HepG2 (cell line): ENCODE measurements at regions not wholly inside any gene's neighbourhood (a gene's known extent, or its start where the extent isn't known, plus 50 kb on each side); places are given as distances from the start of the nearest gene placed in this dataset.

ENCODE experiments used
- ATAC-seq: fragments of 200-7000 bp; cut with Tn5 transposase; 3 replicates; pipeline ENCODE4 v1.9.1; 2020; ENCODE audit warnings: mild to moderate bottlenecking, moderate library complexity
- BruUV-seq: library from RNA; stranded (reverse); fragments of 400-500 nt; replicated peaks from 2 replicates; lab custom pipeline; 2021; lab: Mats Ljungman, UMichigan
- CTCF ChIA-PET: fragments of 300-600 bp; formaldehyde crosslinking; extraction: SDS; loops from one replicate; lab custom pipeline; 2021; ENCODE audit warnings: low total read pairs, inconsistent platforms, low intra/inter-chr PET ratio; lab: Yijun Ruan, JAX
- POLR2A ChIA-PET: fragments of 350-600 bp; sonication (Branson Sonifier 250); formaldehyde crosslinking; loops from one replicate; lab custom pipeline; 2020; ENCODE audit warnings: antibody characterized with exemption, inconsistent platforms; lab: Yijun Ruan, JAX
- DNase-seq: peaks from one replicate; pipeline ENCODE4 v3.0.0-alpha.2; 2015; ENCODE audit warnings: low spot score
- FAIRE-seq: peaks from 3 replicates; lab custom pipeline; 2011; peaks lifted over from hg19 to GRCh38; lab: Jason Lieb, UNC
- H2AFZ ChIP-seq: one replicate; pipeline ENCODE4 v1.6.1; 2011; ENCODE audit warnings: low read length, inconsistent platforms
- H3K27ac ChIP-seq: fragments of 300-600 bp; 3 replicates; pipeline ENCODE4 v1.8.0; 2011; ENCODE audit warnings: mixed run types, mild to moderate bottlenecking, mixed read lengths, low read length, inconsistent platforms; ENCODE audit not compliant: insufficient read depth; ENCODE audit errors: extremely low read length
- H3K27me3 ChIP-seq, 2 experiments: fragments of 200-600 bp in 1 of 2; 2 replicates in 1 of 2; 3 replicates in 1 of 2; pipeline versions ENCODE4 v1.6.0 to v1.8.0; 2011; ENCODE audit warnings: low read length in 2 of 2, mild to moderate bottlenecking in 2 of 2, moderate library complexity in 2 of 2, inconsistent platforms in 1 of 2; ENCODE audit not compliant: insufficient read depth in 2 of 2, control insufficient read depth in 1 of 2
- H3K36me3 ChIP-seq, 2 experiments: fragments of 200-600 bp in 1 of 2; replicated peaks in 1 of 2; 2 replicates in 1 of 2; 3 replicates in 1 of 2; pipeline versions ENCODE4 v1.5.1 to v1.8.0; 2011; ENCODE audit warnings: low read length in 2 of 2, inconsistent platforms in 1 of 2; ENCODE audit not compliant: insufficient read depth in 2 of 2, control insufficient read depth in 1 of 2
- H3K4me1 ChIP-seq: 2 replicates; pipeline ENCODE4 v1.5.1; 2012; ENCODE audit warnings: low read length, inconsistent platforms; ENCODE audit not compliant: insufficient read depth
- H3K4me2 ChIP-seq: 2 replicates; pipeline ENCODE4 v1.6.0; 2011; ENCODE audit warnings: low read depth, low read length, inconsistent platforms
- H3K4me3 ChIP-seq, 3 experiments: fragments of 200-600 bp in 1 of 3; sonication (generic), shearing (Covaris generic) in 1 of 3; replicated peaks in 1 of 3; 2 replicates each; pipeline ENCODE4 v1.5.1; 2011 to 2016; ENCODE audit warnings: low read length in 3 of 3, inconsistent platforms in 2 of 3, low read depth in 2 of 3, mild to moderate bottlenecking in 2 of 3, control low read depth in 1 of 3, mixed read lengths in 1 of 3; ENCODE audit not compliant: insufficient read depth in 1 of 3
- H3K79me2 ChIP-seq: one replicate; pipeline ENCODE4 v1.6.1; 2011; ENCODE audit warnings: low read length, inconsistent platforms; ENCODE audit not compliant: insufficient read depth
- H3K9ac ChIP-seq: 2 replicates; pipeline ENCODE4 v1.6.0; 2011; ENCODE audit warnings: mild to moderate bottlenecking, low read depth, low read length, inconsistent platforms; ENCODE audit not compliant: insufficient read depth
- H3K9me3 ChIP-seq: 2 replicates; pipeline ENCODE4 v1.5.1; 2012; ENCODE audit warnings: mild to moderate bottlenecking, low read length
- H4K20me1 ChIP-seq: 2 replicates; pipeline ENCODE4 v1.6.0; 2011; ENCODE audit warnings: inconsistent platforms, mild to moderate bottlenecking, low read length, moderate library complexity; ENCODE audit not compliant: insufficient read depth
- AGO1 ChIP-seq: fragments of 200-400 bp; formaldehyde crosslinking; IDR thresholded peaks from 2 replicates; pipeline ENCODE4 v1.6.1; 2017; ENCODE audit warnings: mild to moderate bottlenecking, low read depth, low read length, moderate library complexity; ENCODE audit not compliant: poor library complexity, severe bottlenecking
- ATF2 ChIP-seq: sonication (generic); formaldehyde crosslinking; IDR thresholded peaks from 2 replicates; pipeline ENCODE4 v1.4.0; 2020; ENCODE audit warnings: missing genetic modification reagents
- ATF7 ChIP-seq, 2 experiments: fragments of 450-650 bp in 1 of 2; sonication (generic) in 1 of 2; formaldehyde crosslinking in 1 of 2; IDR thresholded peaks; 2 replicates each; pipeline versions ENCODE4 v1.4.0 to v1.6.1; 2016 to 2020; ENCODE audit warnings: antibody characterized with exemption in 1 of 2, mild to moderate bottlenecking in 1 of 2, missing genetic modification reagents in 1 of 2
- CBFB ChIP-seq: sonication (generic); formaldehyde crosslinking; IDR thresholded peaks from 2 replicates; pipeline ENCODE4 v1.4.0; 2020; ENCODE audit warnings: missing genetic modification reagents
- FOXO1 ChIP-seq: sonication (generic); formaldehyde crosslinking; IDR thresholded peaks from 2 replicates; pipeline ENCODE4 v1.4.0; 2020; ENCODE audit warnings: missing genetic modification reagents
- HDAC6 ChIP-seq: fragments of 200-600 bp; sonication (generic); IDR thresholded peaks from 2 replicates; pipeline ENCODE4 v1.7.0; 2017; ENCODE audit warnings: mild to moderate bottlenecking, antibody characterized with exemption, low read length, low read depth
- HOXA7 ChIP-seq: sonication (generic); formaldehyde crosslinking; IDR thresholded peaks from 2 replicates; pipeline ENCODE4 v1.8.1; 2022; ENCODE audit warnings: mild to moderate bottlenecking, missing genetic modification reagents, moderate library complexity
- KLF15 ChIP-seq: sonication (generic); formaldehyde crosslinking; IDR thresholded peaks from 2 replicates; pipeline ENCODE4 v1.8.1; 2023; ENCODE audit warnings: borderline replicate concordance, mild to moderate bottlenecking, inconsistent platforms, missing genetic modification reagents, mixed read lengths
- RBM39 ChIP-seq: fragments of 200-400 bp; formaldehyde crosslinking; IDR thresholded peaks from one replicate; pipeline ENCODE4 v1.6.1; 2018; ENCODE audit warnings: antibody characterized with exemption, mild to moderate bottlenecking, low read depth, low read length; ENCODE audit not compliant: poor library complexity, severe bottlenecking
- TIGD3 ChIP-seq: sonication (generic); formaldehyde crosslinking; IDR thresholded peaks from 2 replicates; pipeline ENCODE4 v1.5.1; 2020; ENCODE audit warnings: mild to moderate bottlenecking, missing genetic modification reagents, borderline replicate concordance
- ZBTB7B ChIP-seq: sonication (generic); formaldehyde crosslinking; IDR thresholded peaks from 2 replicates; pipeline ENCODE4 v1.4.0; 2020; ENCODE audit warnings: missing genetic modification reagents
- ZNF280B ChIP-seq: sonication (generic); formaldehyde crosslinking; IDR thresholded peaks from 2 replicates; pipeline ENCODE4 v1.5.0; 2020; ENCODE audit warnings: missing genetic modification reagents, mild to moderate bottlenecking, borderline replicate concordance
- ZNF496 ChIP-seq: sonication (generic); formaldehyde crosslinking; IDR thresholded peaks from 2 replicates; pipeline ENCODE4 v1.8.1; 2023; ENCODE audit warnings: mild to moderate bottlenecking, moderate library complexity, missing genetic modification reagents; ENCODE audit not compliant: insufficient replicate concordance
- ZNF567 ChIP-seq: sonication (generic); formaldehyde crosslinking; IDR thresholded peaks from 2 replicates; pipeline ENCODE4 v1.8.1; 2023; ENCODE audit warnings: mild to moderate bottlenecking, missing genetic modification reagents, borderline replicate concordance
- ZNF674 ChIP-seq: sonication (generic); formaldehyde crosslinking; IDR thresholded peaks from 2 replicates; pipeline ENCODE4 v1.5.0; 2020; ENCODE audit warnings: low read depth, mild to moderate bottlenecking, missing genetic modification reagents
- WGBS: methylation state at CpG from one replicate; pipeline ENCODE4 v1.1.6; 2017; ENCODE audit warnings: low lambda C conversion rate; 5-methylcytosine and 5-hydroxymethylcytosine counted together
- in situ Hi-C: cut with HindIII; loops from 2 replicates; pipeline ENCODE4 v1.10.0; 2017; ENCODE audit warnings: low pct_unique_long_range_greater_than_20kb; ENCODE audit not compliant: extremely low pct_ligation_motif_present
- intact Hi-C: fragments of 100-400 bp; cut with micrococcal nuclease; formaldehyde crosslinking; loops from one replicate; pipeline ENCODE4 v1.10.0; 2022; ENCODE audit not compliant: unreplicated experiment

- ATAC-seq (no peak), FAIRE-seq (no peak), DNase-seq (no peak)
- Histone ChIP-seq H3K36me3 (no peaks in the 10 kb centered on the region), H3K4me1 (no peaks in the 10 kb centered on the region), H3K4me2 (no peak overlapping the region), H3K4me3 (no peak overlapping the region), H3K27me3 (no peaks in the 10 kb centered on the region; a peak in 1 of 5 replicates), H4K20me1 (no peaks in the 10 kb centered on the region), H3K9ac (no peak overlapping the region), H3K9me3 (no peaks in the 10 kb centered on the region), H2AFZ (no peak overlapping the region), H3K79me2 (no peaks in the 10 kb centered on the region), H3K27ac (no peak overlapping the region)
- CTCF ChIA-PET = no interaction called here
- POLR2A ChIA-PET = no interaction called here
- 0% methylated on average over 1 of the region's 1 CpG for WGBS
- TF ChIP-seq CBFB (CRISPR knock-in tag) = no peak
- TF ChIP-seq ATF7 (IDR thresholded peaks at IDR 0.05) = no peak
- TF ChIP-seq ATF7 (CRISPR knock-in tag; IDR thresholded peaks at IDR 0.05) = no peak
- TF ChIP-seq ZNF280B (CRISPR knock-in tag) = no peak
- TF ChIP-seq ZNF674 = no peak
- no peak for TF ChIP-seq AGO1
- no peak for TF ChIP-seq ZNF496 (CRISPR knock-in tag)
- TF ChIP-seq ZNF567 (CRISPR knock-in tag) = no peak
- no peak for TF ChIP-seq KLF15 (CRISPR knock-in tag)
- TF ChIP-seq ATF2 (CRISPR knock-in tag) = no peak
- no peak for TF ChIP-seq HDAC6
- no peak for TF ChIP-seq HOXA7 (CRISPR knock-in tag)
- no peak for TF ChIP-seq ZBTB7B (CRISPR knock-in tag)
- TF ChIP-seq RBM39 = no peak
- TF ChIP-seq FOXO1 (CRISPR knock-in tag) = no peak
- TF ChIP-seq TIGD3 (CRISPR knock-in tag) = no peak
- intact Hi-C loops = no loop called here
- no TSS peak for BruUV-seq
- in situ Hi-C loops = no loop called here
Measured at GRCh38 chr2:107584577-107584976, 242.1 kb upstream of the RGPD4 start.
